ENCODE measurements at regions not wholly inside any gene's neighbourhood (a gene's known extent, or its start where the extent isn't known, plus 50 kb on each side); places are given as distances from the start of the nearest gene placed in this dataset.

- no peak for TF ChIP-seq CTCF (IDR thresholded peaks at IDR 0.05; ENCODE audit: low read length)
- TF ChIP-seq EZH2 (IDR thresholded peaks at IDR 0.05; ENCODE audit: borderline replicate concordance, low read length): no peak
Observed at GRCh38 chr18:11258039-11258610, 108.8 kb upstream of the PIEZO2 start.
